HG03159 (cell line): ENCODE measurements at regions not wholly inside any gene's neighbourhood (a gene's known extent, or its start where the extent isn't known, plus 50 kb on each side); places are given as distances from the start of the nearest gene placed in this dataset.

Source experiments
- ATAC-seq: cut with Tn5 transposase; IDR thresholded peaks from one replicate; pipeline ENCODE4 v1.9.1; 2021; ENCODE audit warnings: mild to moderate bottlenecking, moderate library complexity; ENCODE audit not compliant: unreplicated experiment

DNA sequence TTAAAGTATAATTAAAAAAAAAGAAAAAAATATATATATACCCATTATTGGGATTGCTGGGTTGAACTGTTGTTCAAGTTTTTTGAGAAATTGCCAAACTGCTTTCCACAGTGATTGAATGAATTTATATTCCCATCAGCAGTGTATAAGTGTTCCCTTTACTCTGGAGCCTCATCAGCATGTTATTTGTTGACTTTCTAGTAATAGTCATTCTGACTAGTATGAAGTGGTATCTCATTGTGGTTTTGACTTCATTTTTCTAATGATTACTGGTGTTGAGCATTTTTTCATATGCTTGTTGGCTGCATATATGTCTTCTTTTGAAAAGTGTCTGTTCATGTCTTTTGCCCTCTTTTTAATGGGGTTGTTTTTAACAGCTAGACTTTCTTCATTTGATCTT is 1260.8 kb upstream of the GJE1 start:
- ATAC-seq = no peak

DNA sequence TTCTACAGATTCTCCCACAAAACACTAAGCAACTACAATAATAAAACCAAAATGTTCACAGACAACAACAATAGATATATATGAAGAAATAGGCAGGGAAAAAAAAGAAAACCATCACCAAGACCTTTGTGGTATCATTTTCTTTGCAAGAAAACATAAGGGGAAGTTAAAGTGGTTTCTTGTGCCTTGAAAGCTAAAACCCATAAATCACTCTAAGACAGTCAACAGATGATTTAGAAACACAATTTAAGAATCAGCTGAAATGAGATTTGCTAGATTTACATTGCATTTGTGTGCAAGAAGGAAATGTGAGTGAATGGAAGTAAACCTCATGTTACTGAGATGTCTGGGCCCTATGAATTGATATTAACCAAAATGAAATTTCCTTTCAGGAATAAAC is 1265.4 kb upstream of the GJE1 start:
- no peak for ATAC-seq

DNA sequence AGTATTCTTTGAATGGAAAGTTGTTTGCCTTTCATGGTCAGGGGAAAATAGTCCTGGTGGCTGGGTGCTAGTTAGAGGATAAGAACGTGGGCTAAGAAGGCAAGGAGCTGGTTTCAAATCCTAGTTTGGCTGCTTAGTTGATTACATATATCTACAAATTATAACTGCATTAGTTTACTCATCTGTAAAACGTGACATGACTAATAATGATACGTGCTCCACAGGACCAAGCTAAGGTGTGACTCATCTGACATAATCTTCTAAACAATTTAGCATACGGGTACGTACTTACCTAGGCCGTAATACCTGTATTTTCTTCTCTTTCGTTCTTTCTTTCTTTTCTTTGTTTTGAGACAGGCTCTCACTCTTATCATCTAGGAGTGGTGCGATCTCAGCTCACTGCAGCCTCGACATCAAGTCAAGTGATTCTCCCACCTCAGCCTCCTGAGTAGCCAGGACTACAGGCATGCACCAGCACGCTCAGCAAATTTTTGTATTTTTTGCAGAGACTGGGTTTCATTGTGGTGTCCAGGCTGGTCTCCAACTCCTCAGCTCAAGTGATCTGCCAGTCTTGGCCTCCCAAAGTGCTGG is 1274.2 kb upstream of the GJE1 start:
- no peak for ATAC-seq

DNA sequence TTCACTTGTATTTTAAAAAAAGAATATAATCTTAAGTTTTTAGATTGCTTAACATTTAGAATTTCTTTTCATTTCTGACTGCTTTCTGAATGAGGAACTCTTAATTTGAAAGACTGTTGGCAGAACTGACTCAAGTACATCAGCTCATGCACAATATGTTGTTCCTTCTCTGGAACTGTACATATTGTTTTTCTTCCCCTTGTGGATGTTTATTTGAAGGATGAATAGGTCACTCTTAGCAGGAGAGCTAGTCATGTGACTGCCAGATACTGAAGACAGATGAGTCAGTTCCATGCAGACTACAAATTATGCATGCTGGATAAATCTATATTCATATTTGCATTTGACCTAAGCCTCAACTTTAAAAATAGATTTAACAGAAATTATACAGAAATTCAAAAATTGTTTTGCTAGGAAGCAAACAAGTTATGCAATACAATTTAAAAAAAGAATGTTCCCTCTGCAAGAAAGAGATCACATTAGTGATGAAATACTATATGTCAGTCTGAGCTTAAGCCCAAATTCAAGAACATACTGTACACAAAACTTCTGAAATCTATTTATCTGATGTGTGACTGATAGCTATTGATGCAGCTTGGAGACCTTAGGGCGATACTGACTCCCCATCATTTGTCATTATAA is 1274.9 kb upstream of the GJE1 start:
- ATAC-seq = no peak

DNA sequence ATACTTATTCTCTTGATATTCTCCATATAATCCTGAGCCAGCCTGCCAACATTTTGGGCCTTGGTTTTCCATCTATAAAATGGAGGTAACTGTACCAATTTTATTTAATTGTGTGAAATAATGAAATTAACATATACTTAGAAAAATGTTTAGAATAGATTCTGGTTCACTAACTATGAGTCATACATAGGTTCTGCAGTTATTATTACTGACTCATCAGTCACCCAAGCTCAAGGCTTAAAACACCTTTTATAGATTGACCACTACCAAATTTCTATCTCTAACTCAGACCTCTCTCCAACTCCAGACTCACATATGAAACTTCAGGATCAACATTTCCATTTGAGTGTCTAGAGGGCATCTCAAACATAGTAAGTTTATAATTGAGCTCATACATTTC is 1277.2 kb upstream of the GJE1 start:
- ATAC-seq = no peak

DNA sequence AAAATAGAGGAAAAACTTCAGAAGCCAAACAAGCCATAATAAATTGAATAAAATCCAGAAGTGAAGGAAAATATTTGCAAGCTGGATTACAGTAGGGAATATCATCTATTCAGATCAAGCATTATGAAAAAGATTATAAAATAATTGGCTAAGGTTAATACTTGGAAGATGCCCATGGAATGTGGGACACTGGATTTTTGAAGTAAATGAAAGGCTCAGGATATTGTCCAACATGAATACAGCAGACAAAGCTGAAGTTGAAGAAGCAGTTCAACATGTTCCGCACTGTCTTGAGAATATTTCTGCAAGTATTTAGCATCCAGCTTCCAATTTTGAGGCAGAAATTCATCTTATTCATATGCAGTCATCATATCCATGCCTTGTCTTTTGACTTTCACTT is 1278.4 kb upstream of the GJE1 start:
- ATAC-seq = no peak

DNA sequence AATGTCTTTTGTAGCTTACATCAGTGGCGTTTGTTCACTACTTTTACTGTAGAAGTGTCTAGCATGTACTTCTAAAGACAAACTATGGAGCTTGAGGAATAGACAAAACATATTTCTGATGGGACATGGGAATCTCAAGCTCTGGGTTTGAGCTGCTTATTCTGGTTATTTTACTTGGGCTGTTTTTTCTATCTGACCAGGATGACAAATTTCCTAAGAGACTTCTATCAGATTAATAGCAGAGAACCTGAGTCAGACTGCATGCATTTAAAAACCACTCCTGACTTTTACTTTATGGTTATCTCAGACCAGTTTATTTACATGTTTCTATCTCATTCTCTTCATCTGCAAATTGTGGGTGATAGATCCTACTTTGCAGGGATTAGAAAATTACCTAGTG is 1282.3 kb upstream of the GJE1 start:
- ATAC-seq = no peak

DNA sequence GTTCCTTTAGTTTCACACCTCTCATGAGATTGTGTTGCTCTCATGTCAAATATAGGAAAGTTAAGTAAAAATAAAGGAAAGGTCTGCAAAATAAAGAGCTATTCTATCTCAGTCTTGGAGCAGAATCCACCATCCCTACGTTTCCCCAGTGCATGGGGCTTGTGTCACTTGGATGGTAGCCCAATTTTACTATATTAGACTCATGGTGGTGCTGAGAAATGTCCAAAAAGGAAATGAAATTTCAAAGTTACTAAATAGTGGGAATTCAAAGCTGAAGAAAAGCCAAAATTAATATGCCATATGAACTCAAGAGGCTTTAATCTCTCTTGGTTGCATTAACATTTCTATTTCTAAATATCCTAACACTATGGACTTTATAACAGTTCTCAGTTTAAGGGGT is 1283.3 kb upstream of the GJE1 start:
- no peak for ATAC-seq

DNA sequence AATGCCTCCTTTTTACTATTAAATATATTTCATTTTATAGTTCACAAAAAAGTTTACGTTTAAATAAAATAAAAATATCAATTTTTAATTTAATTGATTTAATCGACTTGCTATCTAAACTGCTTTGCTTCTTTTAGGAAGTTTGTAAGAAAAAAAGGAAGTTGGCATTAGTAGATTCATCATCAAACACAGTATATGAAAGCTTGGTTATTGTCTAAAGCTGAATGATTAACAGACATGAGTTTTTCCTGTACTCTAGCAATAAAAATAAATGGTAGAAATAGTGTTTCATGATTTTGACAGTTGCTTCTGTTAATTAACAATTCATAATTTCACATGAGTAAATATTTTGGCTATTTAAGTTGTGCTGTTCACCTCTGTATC is 1285.5 kb upstream of the GJE1 start:
- ATAC-seq = no peak

DNA sequence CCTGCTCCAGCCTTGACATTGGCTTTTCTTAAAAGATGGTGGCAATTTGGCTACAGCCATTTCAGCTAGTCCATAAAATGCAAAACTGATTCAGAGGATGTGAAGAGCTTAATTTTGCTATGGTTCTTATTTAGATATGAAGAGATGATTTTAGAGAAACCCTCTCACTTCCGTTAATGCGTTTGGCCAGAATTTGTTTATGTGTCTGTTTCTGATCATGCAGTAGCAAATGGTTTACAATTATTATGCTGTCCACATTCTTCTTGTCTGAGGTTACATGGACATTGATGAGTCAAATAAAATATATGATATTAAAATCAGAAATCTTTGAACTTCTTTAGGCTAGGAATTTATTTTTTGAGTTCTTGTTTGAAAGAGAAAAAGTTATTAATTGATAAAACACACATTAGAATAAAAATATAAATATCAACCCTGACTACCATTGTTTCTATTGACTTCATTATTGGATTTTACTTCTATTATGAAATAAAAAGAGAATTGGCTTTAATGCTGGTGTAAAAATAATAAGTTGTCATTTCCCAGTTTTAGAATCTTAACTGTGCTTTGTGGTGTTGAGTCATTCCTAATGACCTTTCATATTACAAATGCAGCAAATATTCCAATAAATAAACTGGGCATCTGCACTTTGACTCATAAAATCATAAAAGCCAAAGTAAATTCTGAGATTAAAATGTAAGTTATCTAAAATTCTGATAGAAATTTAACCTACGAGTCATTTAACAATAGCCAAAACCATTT is 1286.0 kb upstream of the GJE1 start:
- ATAC-seq = no peak

DNA sequence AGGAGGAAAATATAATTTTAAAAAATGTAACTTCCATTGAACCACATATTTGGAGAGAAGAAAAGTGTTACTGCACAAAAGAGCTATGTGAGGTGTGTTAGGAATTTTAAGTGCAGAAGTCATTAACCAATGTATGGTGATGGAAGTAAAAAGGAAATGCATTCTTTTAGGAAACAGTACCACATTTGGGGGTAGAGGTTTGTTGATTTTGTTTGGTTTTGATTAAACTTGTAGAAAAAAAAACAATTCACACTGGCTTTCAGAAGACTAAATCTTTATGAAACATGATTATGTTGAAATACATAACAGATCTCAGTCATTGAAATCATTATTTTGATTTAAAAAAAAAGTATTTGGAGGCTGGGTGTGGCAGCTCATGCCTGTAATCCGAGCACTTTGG is 1287.0 kb upstream of the GJE1 start:
- no peak for ATAC-seq

DNA sequence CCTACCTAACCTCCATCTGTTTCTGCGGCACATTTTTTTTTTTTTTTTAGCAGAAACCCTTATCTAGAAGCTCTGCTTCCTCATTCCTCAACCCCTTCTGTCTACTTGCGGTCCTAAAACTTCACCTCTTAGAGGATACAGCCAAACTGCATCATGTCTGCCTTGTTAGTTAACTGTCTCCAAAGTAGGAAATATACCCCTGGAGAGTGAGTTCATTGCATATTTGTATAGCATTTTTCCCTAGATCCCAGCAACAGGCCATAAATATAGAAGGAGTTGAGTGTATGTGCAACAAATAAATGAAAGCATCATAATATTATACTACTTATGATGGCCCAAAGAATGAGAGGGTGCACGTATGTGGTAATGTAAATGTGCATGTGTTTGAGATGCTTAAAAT is 1288.6 kb upstream of the GJE1 start:
- ATAC-seq = no peak

DNA sequence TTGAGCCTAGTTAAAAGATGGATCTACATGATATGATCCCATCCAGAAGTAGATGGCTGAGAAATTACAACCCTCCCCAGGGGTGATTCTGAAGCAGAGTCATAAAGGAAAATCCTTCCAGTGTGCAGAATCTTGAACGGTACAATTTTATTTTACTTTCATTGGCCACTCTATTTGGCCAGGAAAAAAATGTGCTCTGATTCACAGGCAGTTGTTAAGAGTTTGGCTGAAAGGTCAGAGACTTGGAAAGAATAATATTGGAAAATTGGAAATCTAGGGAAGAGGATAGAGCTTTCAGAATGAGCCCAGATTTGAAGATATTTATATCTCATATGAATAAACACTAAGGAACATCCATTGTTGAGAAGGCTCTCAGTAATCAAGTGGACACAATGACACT is 1299.3 kb upstream of the GJE1 start:
- ATAC-seq = no peak

DNA sequence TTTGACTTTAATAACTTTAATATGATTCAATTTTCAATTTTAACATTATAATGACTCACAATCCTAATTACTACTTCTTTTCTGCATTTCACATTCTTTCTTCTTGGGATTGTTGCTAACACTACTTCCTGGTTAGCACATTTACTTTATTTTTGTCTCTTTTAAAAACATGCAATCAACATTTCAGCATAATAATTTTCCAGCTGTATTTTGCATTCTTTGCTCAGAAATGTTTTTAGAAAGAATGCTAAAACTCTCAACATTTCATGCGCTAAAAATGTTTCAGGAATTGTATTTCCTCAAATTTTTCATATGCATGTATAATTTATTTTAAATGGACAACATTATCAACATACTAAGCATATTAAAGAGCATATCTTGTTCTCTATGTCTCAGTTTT is 1302.1 kb upstream of the GJE1 start:
- ATAC-seq = no peak

DNA sequence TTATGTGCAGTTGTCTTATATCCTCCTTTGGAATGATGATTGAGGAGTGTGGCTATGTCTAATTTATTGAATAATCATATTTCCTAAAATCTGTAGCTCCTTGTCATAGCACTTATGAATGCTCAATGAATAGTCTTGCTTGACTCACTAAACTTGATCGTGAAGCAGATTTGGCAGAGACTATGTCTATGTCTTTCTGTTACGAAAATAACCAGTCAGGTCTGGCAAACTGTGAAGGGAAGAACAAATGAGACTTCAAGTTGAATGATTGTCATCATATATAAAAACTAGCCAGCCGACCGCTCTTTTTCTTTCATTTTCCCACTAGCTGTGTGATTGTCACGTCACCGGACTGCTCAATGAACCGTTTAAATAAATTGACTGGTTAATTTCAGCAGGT is 1303.9 kb upstream of the GJE1 start:
- no peak for ATAC-seq

DNA sequence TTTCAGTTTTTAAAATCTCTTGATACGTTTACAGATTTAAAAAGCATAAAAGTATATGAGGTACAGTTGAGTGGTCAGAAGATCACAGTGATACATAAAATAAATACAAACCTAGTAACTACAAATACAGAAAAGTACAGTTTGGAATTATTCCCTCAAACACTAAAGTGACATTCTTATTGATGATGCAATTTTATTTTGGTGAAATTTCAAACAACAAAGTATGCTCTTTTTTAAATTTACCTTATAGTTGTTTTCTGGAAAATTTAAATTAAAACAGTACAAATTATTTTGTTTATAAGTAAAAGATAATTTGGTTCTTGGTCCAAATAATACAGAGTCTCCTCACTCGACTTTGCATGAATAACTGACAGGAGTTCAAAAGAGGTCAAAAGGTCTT is 1305.1 kb upstream of the GJE1 start:
- ATAC-seq = no peak

DNA sequence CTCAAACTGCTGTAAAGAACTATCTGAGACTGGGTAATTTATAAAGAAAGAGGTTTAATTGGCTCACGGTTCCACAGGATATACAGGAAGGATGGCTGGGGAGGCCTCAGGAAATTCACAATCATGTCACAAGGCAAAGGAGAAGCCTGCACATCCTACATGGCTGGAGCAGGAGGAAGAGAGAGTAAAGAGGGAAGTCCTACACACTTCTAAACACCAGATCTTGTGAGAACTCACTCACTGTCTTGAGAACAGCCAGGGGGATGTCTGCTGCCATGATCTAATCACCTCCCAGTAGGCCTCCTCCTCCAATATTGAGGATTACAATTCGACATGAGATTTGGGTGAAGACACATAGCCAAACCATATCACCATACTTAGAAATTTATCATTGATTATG is 1307.0 kb upstream of the GJE1 start:
- no peak for ATAC-seq

DNA sequence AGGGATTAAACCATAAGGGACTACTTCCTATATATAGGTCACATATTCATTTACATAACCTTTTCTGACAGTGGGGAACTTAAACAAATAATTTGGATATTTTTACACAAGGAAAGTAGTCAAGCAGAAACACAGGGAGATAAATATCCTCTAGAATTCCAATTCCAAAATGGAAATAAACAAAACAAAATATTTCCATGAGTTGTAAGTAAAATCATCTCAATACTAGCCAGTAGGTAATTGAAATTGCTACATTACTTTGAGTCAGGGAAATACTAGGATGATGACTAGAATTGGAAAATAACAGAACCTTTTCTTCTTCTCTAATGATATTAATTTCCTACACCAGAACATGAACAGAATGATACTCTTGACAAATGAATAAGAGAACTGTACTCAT is 1308.1 kb upstream of the GJE1 start:
- ATAC-seq = no peak

DNA sequence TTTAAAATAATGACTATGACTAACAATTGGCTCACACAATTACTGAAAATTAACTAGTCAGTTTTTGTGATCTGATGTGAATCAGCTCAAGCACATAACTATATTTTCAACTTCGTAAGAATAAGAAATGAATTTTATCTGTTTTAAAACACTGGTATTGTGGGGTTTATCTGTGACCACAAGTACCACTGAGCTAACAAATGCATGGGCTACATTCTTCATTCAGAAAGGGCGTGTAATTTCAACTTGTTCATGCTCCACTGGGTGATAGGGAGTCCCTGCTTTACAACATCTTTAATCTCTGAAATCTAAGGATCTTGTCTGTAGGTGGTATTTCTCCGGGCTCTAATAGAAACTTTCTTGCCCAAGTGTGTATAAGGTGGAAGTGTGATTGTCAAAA is 1311.5 kb upstream of the GJE1 start:
- no peak for ATAC-seq

DNA sequence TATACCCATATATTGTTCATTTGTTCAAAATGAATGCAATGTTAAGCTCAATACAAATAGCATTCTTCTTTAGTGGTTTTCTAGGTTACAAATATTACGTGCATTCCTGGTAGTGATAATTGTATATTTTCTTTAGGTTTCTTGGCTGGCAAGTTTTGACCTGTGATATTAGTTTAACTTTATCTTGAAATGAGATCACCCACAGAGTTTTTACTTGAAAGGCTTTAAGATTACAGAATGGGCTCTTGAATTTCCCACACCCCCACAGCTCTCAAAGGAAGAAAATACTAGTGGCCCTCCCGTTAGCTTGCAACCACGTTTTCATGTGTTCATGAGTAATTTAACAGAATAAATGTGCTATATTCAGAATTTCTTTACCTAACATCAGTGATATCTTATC is 1315.5 kb upstream of the GJE1 start:
- ATAC-seq = no peak

DNA sequence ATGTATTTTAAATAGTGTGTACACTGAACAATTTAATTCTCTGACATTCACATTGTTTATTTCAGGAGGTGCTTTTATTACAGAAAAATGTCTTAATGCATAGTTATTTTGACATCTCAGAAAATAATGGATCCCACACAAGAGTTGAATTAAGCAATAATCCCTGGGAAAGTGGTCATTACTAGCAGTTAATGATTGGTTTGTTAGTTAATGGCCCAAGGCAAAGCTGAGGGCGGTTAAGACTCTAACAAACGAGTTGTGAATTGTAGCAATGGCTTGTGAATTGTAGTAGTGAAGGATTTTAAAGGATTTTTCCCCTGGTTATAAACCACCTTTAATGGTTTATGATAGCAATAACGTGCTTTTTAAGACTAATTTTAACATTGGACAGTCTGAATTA is 1316.0 kb upstream of the GJE1 start:
- no peak for ATAC-seq

DNA sequence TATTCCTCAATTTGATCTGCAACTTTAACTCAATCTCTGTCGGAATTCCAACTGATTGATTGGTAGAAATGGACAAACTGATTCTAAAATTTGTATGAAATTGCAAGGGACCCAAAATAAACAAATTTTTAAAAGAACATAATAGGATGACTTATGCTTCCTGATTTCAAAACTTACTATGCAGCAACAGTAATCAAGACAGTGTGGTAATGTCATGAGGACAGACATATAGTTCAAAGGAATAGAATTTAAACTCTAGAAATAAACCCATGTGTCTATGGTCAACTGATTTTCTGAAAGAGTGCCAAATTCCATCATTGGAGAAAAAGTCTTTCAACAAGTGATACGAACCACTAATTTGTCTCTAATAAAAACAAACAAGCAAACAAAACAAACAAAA is 1320.1 kb upstream of the GJE1 start:
- ATAC-seq = no peak

DNA sequence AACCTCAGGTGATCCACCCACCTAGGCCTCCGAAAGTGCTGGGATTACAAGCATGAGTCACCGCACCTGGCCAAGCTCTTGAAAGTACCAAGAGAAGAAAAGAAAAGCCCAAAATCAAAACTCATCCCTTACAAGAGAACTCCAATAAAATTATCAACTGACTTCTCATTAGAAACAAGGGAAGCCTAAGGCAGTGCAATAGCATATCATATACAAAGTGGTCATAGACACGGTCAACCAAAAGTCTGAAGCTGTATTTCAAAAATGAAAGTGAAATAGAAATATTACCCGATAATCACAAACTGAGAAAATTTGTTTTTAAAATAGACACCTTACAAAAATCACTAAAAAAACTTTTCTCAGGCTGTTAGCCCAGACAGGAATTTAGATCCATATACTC is 1321.1 kb upstream of the GJE1 start:
- no peak for ATAC-seq
